ENCODE measurements at regions not wholly inside any gene's neighbourhood (a gene's known extent, or its start where the extent isn't known, plus 50 kb on each side); places are given as distances from the start of the nearest gene placed in this dataset.

GRCh38 chr12:131372171-131372475, 338.8 kb upstream of the SFSWAP start:
- H3K27ac ChIP-seq, result no peak overlapping the region
- no peaks in the 10 kb centered on the region for H3K27me3 ChIP-seq
- TF ChIP-seq POLR2AphosphoS5 (IDR thresholded peaks at IDR 0.05), result no peak
- TF ChIP-seq, protein P1, sequence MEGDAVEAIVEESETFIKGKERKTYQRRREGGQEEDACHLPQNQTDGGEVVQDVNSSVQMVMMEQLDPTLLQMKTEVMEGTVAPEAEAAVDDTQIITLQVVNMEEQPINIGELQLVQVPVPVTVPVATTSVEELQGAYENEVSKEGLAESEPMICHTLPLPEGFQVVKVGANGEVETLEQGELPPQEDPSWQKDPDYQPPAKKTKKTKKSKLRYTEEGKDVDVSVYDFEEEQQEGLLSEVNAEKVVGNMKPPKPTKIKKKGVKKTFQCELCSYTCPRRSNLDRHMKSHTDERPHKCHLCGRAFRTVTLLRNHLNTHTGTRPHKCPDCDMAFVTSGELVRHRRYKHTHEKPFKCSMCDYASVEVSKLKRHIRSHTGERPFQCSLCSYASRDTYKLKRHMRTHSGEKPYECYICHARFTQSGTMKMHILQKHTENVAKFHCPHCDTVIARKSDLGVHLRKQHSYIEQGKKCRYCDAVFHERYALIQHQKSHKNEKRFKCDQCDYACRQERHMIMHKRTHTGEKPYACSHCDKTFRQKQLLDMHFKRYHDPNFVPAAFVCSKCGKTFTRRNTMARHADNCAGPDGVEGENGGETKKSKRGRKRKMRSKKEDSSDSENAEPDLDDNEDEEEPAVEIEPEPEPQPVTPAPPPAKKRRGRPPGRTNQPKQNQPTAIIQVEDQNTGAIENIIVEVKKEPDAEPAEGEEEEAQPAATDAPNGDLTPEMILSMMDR (IDR thresholded peaks at IDR 0.05), result no peak
- TF ChIP-seq EP300 (IDR thresholded peaks at IDR 0.05), result no peak
- TF ChIP-seq POLR2A (IDR thresholded peaks at IDR 0.05), result no peak
- peaks cover 0 to 4% (median 0%) of the 10 kb centered on the region in 4 donors for H3K4me1 ChIP-seq
- WGBS, 2 donors, result 42 to 79% methylated on average over 8 of the region's 8 CpGs
- peak; percentile 51 for DNase-seq
- H3K36me3 ChIP-seq, result no peaks in the 10 kb centered on the region
- intact Hi-C loops (cut with DNase I), result no loop called here
- no peak overlapping the region for H3K4me3 ChIP-seq
- H3K9me3 ChIP-seq, result no peaks in the 10 kb centered on the region

GRCh38 chr12:131372706-131373195, 338.1 kb upstream of the SFSWAP start:
- H3K4me1 ChIP-seq, result peaks cover 0 to 4% (median 0%) of the 10 kb centered on the region in 4 donors
- H3K27me3 ChIP-seq, result no peaks in the 10 kb centered on the region
- no peak for TF ChIP-seq POLR2AphosphoS5 (IDR thresholded peaks at IDR 0.05)
- no peak for TF ChIP-seq EP300 (IDR thresholded peaks at IDR 0.05)
- TF ChIP-seq, protein P1 (IDR thresholded peaks at IDR 0.05), result no peak
- no peak for TF ChIP-seq POLR2A (IDR thresholded peaks at IDR 0.05)
- no peaks in the 10 kb centered on the region for H3K9me3 ChIP-seq
- intact Hi-C loops (cut with DNase I), result no loop called here
- peak; percentile 14 for DNase-seq
- no peaks in the 10 kb centered on the region for H3K36me3 ChIP-seq
- WGBS, 2 donors, result 81 to 88% methylated on average over 2 of the region's 2 CpGs
- H3K27ac ChIP-seq, result no peak overlapping the region
- no peak overlapping the region for H3K4me3 ChIP-seq

- Histone ChIP-seq H3K4me1 (peaks cover 0 to 4% (median 0%) of the 10 kb centered on the region in 4 donors), H3K27ac (no peak overlapping the region), H3K27me3 (peaks cover 0 to 24% (median 3%) of the 10 kb centered on the region in 3 donors), H3K4me3 (no peak overlapping the region), H3K9me3 (no peaks in the 10 kb centered on the region), H3K36me3 (no peaks in the 10 kb centered on the region)
- intact Hi-C loops (cut with DNase I), result no loop called here
- DNase-seq, result peak; percentile 43
- no peak for TF ChIP-seq POLR2A (IDR thresholded peaks at IDR 0.05)
- TF ChIP-seq POLR2AphosphoS5 (IDR thresholded peaks at IDR 0.05), result no peak
- TF ChIP-seq, protein P1 (IDR thresholded peaks at IDR 0.05), result no peak
- no peak for TF ChIP-seq EP300 (IDR thresholded peaks at IDR 0.05)
- 85 to 86% methylated on average over 17 of the region's 17 CpGs for WGBS, 2 donors
Observed at GRCh38 chr12:131375261-131375971, 335.5 kb upstream of the SFSWAP start.

DNA sequence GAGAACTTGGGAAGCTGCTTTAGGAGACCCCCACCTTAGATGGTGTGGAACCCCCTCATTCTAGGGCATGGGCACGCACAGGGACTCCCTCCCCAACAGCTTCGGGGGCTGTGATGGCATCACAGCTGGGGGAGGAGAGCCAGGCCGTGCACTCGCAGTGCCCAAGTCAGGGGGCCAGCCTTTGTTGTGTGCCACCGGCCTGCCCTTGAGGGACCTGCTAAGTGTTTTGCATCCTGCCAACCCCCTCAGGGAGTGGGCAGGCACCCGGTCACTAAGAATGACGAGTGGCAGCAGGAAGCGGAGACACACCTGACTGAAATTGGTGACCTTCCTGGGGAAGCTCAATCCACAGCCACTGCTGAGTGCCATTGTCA, 334.9 kb upstream of the SFSWAP start:
- intact Hi-C loops (cut with DNase I), result no loop called here
- WGBS, 2 donors, result 87% methylated on average over 8 of the region's 8 CpGs

More for the DNA sequence above, 334.9 kb upstream of the SFSWAP start:
- no peak overlapping the region for H3K27ac ChIP-seq
- TF ChIP-seq, protein P1 (IDR thresholded peaks at IDR 0.05), result no peak
- TF ChIP-seq POLR2AphosphoS5 (IDR thresholded peaks at IDR 0.05), result no peak
- no peak for TF ChIP-seq EP300 (IDR thresholded peaks at IDR 0.05)
- TF ChIP-seq POLR2A (IDR thresholded peaks at IDR 0.05), result no peak
- H3K4me1 ChIP-seq, result peaks cover 0 to 4% (median 0%) of the 10 kb centered on the region in 4 donors
- no peaks in the 10 kb centered on the region for H3K36me3 ChIP-seq
- peaks cover under 1 to 29% (median 9%) of the 10 kb centered on the region in 3 donors for H3K27me3 ChIP-seq
- peak; percentile 49 for DNase-seq
- H3K4me3 ChIP-seq, result no peak overlapping the region
- no peaks in the 10 kb centered on the region for H3K9me3 ChIP-seq
